ENCODE measurements at regions not wholly inside any gene's neighbourhood (a gene's known extent, or its start where the extent isn't known, plus 50 kb on each side); places are given as distances from the start of the nearest gene placed in this dataset.

DNA sequence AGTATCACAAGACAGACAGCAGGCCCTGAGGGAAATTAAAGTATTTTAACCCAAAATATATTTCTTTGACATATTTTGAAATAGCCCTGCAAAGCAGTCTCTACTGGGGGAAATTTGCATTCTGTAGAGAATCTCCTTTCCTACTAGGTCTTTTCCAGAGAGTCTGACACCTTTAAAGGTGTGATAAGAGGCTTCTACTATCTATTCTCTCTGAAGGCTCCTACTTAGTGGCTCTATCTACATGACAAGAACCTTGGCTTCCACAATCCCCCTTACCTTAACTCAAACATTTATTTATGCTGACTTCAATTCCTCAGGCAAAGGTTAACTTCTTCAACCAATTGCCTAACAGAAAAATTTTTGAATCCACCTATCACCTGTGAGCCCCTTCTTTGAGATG lies 174.6 kb upstream of the GALNT5 start:
- TF ChIP-seq, protein P1, sequence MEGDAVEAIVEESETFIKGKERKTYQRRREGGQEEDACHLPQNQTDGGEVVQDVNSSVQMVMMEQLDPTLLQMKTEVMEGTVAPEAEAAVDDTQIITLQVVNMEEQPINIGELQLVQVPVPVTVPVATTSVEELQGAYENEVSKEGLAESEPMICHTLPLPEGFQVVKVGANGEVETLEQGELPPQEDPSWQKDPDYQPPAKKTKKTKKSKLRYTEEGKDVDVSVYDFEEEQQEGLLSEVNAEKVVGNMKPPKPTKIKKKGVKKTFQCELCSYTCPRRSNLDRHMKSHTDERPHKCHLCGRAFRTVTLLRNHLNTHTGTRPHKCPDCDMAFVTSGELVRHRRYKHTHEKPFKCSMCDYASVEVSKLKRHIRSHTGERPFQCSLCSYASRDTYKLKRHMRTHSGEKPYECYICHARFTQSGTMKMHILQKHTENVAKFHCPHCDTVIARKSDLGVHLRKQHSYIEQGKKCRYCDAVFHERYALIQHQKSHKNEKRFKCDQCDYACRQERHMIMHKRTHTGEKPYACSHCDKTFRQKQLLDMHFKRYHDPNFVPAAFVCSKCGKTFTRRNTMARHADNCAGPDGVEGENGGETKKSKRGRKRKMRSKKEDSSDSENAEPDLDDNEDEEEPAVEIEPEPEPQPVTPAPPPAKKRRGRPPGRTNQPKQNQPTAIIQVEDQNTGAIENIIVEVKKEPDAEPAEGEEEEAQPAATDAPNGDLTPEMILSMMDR (IDR thresholded peaks at IDR 0.05; ENCODE audit: control insufficient read depth, extremely low read depth, insufficient read depth) = no peak
- DNase-seq (ENCODE audit: low read depth) = no peak
- no peak overlapping the region for H3K4me3 ChIP-seq (ENCODE audit: low read depth, low read length)

DNA sequence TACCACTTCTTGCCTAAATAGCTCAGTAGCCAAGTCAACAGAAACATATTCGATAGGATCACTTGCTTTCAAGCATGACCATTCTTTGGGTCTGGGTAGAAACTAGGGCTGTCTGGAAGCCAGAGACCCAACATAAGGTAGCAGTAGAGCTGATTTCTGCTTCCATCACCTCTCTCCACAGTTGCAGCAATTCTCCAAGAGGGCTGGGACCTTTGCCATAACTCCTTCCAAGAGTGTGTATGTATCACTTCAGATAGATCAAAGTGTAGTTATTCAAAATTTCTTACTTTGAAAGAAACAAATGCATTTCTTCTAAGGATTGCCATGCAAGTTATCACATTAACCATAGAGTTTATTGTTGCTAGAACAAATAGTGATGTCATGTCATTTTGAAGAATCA lies 172.0 kb upstream of the GALNT5 start:
- TF ChIP-seq, protein P1 (IDR thresholded peaks at IDR 0.05; ENCODE audit: control insufficient read depth, extremely low read depth, insufficient read depth) = no peak
- DNase-seq (ENCODE audit: low read depth) = no peak
- H3K4me3 ChIP-seq (ENCODE audit: low read depth, low read length) = no peak overlapping the region

DNA sequence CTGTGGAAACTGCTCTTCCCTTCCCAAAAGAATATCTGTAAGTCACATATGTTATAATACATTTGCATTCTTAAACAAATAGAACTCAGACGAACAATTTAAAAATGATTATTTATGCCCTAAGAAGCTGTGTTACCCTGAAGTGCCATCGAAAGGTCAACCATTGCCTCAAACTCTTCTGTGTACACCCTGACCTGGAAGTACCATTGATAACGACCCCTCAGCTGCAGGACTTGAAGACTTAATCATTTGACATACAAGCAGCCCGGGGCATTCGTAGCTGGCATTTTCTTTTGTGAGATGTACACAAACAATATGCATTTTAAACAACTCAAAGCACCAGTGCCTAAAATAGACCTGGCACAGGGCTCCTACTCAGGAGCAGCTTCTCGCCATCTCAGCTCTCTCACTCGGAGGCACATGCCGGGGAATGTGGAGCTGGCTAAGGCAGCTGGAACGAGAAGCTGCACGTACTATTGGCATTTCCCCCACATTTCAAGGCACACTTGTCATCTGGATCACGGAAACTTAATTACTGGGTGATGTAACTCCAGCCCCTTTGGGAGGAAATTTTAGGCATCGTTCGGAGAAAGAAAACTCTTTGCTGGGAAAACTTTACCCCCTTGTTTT lies 170.0 kb upstream of the GALNT5 start:
- no peak for DNase-seq (ENCODE audit: low read depth)
- TF ChIP-seq, protein P1 (IDR thresholded peaks at IDR 0.05; ENCODE audit: control insufficient read depth, extremely low read depth, insufficient read depth) = no peak
- H3K4me3 ChIP-seq (ENCODE audit: low read depth, low read length) = no peak overlapping the region

DNA sequence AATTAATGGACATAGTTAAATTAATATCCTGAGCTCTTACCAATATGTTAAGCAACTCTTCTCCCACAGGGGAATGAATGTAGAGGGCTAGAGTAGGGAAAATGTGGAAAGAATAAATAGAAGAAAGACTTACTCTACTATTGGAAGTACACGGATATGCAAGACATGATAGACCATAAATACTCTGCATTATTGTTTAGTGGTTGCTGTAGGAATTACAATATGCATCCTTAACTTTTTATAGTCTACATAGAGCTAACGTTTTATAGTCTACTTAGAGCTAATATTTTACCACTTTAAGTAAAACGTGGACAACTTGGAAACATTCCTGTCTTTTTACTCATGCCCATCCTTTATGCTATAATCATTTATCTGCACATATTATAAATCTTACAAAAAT lies 163.8 kb upstream of the GALNT5 start:
- TF ChIP-seq, protein P1 (IDR thresholded peaks at IDR 0.05; ENCODE audit: control insufficient read depth, extremely low read depth, insufficient read depth) = no peak
- DNase-seq (ENCODE audit: low read depth) = no peak

DNA sequence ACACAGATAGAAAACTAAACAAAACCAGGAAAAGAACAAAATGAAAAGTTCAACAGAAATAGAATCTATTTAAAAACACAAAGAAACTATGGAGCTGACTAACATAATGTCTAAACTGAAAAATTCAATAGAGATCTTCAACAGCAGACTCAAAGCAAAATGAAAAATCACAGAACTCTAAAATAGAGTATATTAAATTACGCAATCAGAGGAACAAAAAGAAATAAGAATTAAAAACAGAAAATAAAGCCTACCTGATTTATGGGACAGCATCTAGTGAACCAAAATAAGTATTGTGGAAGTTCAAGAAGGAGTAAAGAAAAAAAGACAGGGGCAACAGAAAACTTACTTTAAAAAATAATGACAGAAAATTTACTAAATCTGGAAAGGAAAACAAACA lies 152.1 kb upstream of the GALNT5 start:
- DNase-seq (ENCODE audit: low read depth) = no peak
- TF ChIP-seq, protein P1 (IDR thresholded peaks at IDR 0.05; ENCODE audit: control insufficient read depth, extremely low read depth, insufficient read depth) = no peak
- H3K4me3 ChIP-seq (ENCODE audit: low read depth, low read length) = no peak overlapping the region

More for the DNA sequence above, 163.8 kb upstream of the GALNT5 start:
- no peak overlapping the region for H3K4me3 ChIP-seq (ENCODE audit: low read depth, low read length)

DNA sequence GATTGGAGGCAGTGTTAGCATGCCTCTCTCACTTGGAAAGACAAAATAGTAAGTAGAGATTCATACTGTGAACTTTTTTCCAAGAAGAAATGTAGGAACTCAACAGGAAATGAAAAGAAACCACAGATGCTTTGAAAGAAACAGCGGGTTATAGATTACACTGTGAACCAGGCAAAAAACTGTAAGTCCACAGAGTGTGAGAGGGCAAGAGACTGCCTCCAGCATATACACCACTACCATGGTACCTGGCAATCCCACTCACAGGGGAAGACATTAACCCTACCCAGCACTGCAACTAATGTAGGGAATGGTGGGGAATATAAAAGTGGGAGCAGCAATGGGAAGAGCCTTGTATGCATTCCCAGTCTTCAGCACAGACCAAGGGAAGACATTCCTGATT lies 150.6 kb upstream of the GALNT5 start:
- TF ChIP-seq, protein P1 (IDR thresholded peaks at IDR 0.05; ENCODE audit: control insufficient read depth, extremely low read depth, insufficient read depth) = no peak
- DNase-seq (ENCODE audit: low read depth) = no peak
- no peak overlapping the region for H3K4me3 ChIP-seq (ENCODE audit: low read depth, low read length)

DNA sequence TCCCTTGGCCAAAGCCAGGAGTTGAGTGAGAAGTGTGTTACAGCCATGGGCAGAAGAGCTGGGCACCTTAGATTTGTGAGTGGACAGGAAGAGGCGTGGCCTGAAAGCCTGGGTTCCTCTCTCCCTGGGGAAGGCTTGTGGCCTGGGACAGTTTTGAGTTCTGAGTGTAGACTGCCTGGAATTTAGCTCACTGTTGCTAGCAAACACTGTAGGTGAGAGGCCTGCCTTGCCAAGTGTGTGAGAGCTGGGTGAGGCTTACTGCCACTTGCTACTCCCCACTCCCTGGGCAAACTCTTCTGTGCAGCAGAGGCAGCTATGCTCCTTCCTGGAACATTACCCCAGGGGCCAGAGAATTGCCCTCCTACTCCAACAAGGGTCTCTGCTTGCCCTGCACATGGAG lies 150.0 kb upstream of the GALNT5 start:
- DNase-seq (ENCODE audit: low read depth) = no peak
- TF ChIP-seq, protein P1 (IDR thresholded peaks at IDR 0.05; ENCODE audit: control insufficient read depth, extremely low read depth, insufficient read depth) = no peak
- no peak overlapping the region for H3K4me3 ChIP-seq (ENCODE audit: low read depth, low read length)
